Left lung (tissue), 4 donors: ENCODE measurements at regions not wholly inside any gene's neighbourhood (a gene's known extent, or its start where the extent isn't known, plus 50 kb on each side); places are given as distances from the start of the nearest gene placed in this dataset.

Source experiments
- ATAC-seq: fragments of 200-7000 bp; cut with Tn5 transposase; one replicate; pipeline ENCODE4 v1.9.1; 2020; ENCODE audit warnings: moderate library complexity
- DNase-seq, 4 donors: peaks; one replicate each; pipeline ENCODE4 v3.0.0-alpha.2; 2013 to 2020
- H3K27ac ChIP-seq, 2 donors: fragments of 200-600 bp; sonication (generic) in 1 of 2; one replicate each; pipeline versions ENCODE4 v1.5.0 to v1.8.0; 2020 to 2021
- H3K27me3 ChIP-seq, 2 donors: fragments of 200-600 bp; sonication (generic) in 1 of 2; one replicate each; pipeline versions ENCODE4 v1.5.0 to v1.8.0; 2020 to 2021
- H3K36me3 ChIP-seq, 2 donors: fragments of 200-600 bp; sonication (generic) in 1 of 2; one replicate each; pipeline versions ENCODE4 v1.5.0 to v1.8.0; 2020 to 2021
- H3K4me1 ChIP-seq, 2 donors: fragments of 200-600 bp; one replicate each; pipeline ENCODE4 v1.8.0; 2021
- H3K4me3 ChIP-seq, 2 donors: fragments of 200-600 bp; sonication (generic) in 1 of 2; one replicate each; pipeline versions ENCODE4 v1.5.0 to v1.8.0; 2020 to 2021; ENCODE audit warnings: mild to moderate bottlenecking in 1 of 2
- H3K9me3 ChIP-seq, 2 donors: fragments of 200-600 bp; sonication (generic) in 1 of 2; one replicate each; pipeline versions ENCODE4 v1.5.0 to v1.8.0; 2020 to 2021
- intact Hi-C, 2 donors: fragments of 100-400 bp; cut with DNase I; formaldehyde crosslinking; loops; one replicate each; pipeline versions ENCODE4 v1.11.2 to v1.14.2; 2022
- TF ChIP-seq, protein P1 (sequence below), 2 donors: fragments of 200-600 bp; sonication (generic) in 1 of 2; IDR thresholded peaks; one replicate each; pipeline versions ENCODE4 v1.5.0 to v1.8.0; 2021; ENCODE audit warnings: antibody characterized with exemption in 2 of 2
- donor health status: DM: no; HTN: yes; CAD: no.
- donor health status: DM: no; HTN: no; CAD: no.

DNA sequence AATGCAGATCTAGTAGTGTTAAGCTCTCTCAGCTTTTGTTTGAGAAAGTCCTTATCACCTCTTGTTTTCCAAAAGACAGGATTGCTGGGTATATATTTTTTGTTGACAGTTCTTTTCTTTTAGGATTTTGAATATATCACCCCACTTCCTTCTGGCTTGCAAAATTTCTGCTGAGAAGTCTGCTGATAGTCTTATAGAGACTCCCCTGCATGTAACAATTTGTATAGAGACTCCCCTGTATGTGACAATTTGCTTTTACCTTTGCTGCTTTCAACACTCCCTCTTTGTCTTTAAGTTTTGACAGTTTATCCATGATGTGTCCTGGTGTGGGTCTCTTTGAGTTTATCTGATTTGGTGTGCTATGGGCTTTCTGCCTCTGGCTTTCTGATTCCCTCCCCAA is 115.0 kb upstream of the CCDC85A start:
- DNase-seq, result no peak
- Histone ChIP-seq H3K27ac (no peak overlapping the region), H3K27me3 (no peaks in the 10 kb centered on the region), H3K4me3 (no peak overlapping the region), H3K36me3 (no peaks in the 10 kb centered on the region), H3K9me3 (peaks cover 0 to 15% of the 10 kb centered on the region in 2 donors), H3K4me1 (no peaks in the 10 kb centered on the region)
- intact Hi-C loops, result no loop called here
- ATAC-seq, result no peak
- TF ChIP-seq, protein P1, sequence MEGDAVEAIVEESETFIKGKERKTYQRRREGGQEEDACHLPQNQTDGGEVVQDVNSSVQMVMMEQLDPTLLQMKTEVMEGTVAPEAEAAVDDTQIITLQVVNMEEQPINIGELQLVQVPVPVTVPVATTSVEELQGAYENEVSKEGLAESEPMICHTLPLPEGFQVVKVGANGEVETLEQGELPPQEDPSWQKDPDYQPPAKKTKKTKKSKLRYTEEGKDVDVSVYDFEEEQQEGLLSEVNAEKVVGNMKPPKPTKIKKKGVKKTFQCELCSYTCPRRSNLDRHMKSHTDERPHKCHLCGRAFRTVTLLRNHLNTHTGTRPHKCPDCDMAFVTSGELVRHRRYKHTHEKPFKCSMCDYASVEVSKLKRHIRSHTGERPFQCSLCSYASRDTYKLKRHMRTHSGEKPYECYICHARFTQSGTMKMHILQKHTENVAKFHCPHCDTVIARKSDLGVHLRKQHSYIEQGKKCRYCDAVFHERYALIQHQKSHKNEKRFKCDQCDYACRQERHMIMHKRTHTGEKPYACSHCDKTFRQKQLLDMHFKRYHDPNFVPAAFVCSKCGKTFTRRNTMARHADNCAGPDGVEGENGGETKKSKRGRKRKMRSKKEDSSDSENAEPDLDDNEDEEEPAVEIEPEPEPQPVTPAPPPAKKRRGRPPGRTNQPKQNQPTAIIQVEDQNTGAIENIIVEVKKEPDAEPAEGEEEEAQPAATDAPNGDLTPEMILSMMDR (IDR thresholded peaks at IDR 0.05), result no peak

DNA sequence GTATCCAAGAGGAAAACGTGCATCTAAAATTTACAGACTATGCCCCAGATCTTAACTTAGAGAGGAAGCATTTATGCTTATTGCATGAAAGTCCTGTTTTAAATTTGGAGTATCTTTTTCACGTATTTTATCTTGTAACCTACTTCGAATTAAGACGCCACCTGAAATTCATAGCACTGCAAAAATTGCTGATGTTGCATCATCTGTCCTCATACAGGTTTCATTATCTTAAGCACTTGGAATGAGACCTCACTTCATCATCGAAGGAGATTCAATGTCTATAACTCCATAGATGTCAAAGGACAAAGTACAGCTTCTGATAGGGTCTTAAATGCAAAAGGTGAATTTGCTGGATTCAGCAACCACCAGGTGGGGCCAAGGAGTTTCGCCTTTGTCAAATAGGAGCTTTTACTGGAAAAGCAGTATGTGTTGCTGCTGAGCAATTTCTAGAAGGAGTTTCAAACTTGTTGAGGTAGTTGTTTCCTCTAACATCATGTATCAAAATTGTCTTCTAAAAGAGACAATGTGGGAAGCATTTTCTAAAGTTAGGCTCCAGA is 106.4 kb upstream of the CCDC85A start:
- Histone ChIP-seq H3K27me3 (no peaks in the 10 kb centered on the region), H3K9me3 (peaks cover 0 to 3% of the 10 kb centered on the region in 2 donors), H3K4me1 (no peaks in the 10 kb centered on the region), H3K36me3 (no peaks in the 10 kb centered on the region), H3K27ac (no peak overlapping the region), H3K4me3 (no peak overlapping the region)
- intact Hi-C loops, result no loop called here
- TF ChIP-seq, protein P1 (IDR thresholded peaks at IDR 0.05), result no peak
- ATAC-seq (no peak), DNase-seq (peak in 1 of 4 donors; percentile 2)

DNA sequence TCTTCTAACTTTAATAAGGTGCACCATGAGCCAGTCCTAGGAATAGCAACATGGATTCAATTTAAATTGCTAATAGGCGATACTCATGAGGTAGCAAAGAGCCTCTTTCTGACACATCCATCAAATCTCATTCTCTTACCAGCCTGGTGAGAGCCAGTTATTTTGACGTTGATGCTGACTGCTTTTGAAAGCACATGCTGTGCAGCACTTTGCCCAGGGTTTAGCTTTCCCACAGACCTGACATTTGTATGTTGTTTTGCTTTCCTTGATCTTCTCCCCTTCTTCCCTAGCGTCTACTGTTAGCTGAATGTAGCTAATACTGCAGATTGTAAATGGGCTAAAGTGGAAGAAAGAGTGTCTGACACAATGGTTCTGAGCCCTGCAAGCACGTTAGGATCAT is 101.1 kb upstream of the CCDC85A start:
- H3K4me3 ChIP-seq, result no peak overlapping the region
- intact Hi-C loops, result no loop called here
- no peak for DNase-seq

DNA sequence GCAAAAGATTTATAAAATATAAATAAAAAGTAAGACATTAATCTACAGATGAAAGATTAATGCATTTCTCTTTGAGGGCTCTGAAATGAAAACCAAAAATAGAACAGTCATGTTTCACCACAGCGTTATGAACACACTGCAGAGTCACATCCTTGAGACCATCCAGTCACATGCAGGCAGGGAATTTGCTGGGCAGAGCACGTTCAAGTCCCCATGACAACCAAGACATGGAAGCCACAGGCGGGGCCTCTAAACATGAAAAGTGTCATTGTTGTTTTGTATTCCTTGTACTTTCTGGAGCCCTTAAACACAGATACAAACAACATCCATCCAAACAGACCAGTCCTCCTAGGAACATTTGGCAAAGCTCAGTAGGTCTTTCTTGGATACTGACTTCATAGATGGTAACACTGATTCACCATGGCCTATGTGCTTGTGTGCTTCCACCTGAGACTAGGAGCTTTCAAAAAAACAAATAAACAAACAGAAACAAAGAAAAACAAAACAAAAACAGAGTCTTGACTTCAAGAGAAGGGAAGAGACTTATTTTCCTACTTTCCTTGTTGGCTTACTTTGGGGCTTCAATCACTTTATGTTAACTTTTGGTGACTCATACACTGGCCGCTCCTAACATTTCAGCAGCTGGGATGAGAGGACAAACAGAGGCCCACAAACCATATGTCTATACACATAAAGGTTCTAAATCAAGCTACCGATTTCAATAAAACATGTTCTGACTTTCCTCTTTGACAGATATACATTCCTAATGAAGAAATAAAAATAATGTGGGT is 99.5 kb upstream of the CCDC85A start:
- TF ChIP-seq, protein P1 (IDR thresholded peaks at IDR 0.05), result no peak
- DNase-seq, result no peak
- no peaks in the 10 kb centered on the region for H3K36me3 ChIP-seq
- H3K4me3 ChIP-seq, result no peak overlapping the region
- H3K4me1 ChIP-seq, result no peaks in the 10 kb centered on the region
- intact Hi-C loops, result no loop called here
- no peak overlapping the region for H3K27ac ChIP-seq
- ATAC-seq, result no peak
- no peaks in the 10 kb centered on the region for H3K27me3 ChIP-seq
- H3K9me3 ChIP-seq, result peaks cover 0 to 3% of the 10 kb centered on the region in 2 donors

More for the DNA sequence above, 101.1 kb upstream of the CCDC85A start:
- ATAC-seq, result no peak
- Histone ChIP-seq H3K4me1 (no peaks in the 10 kb centered on the region), H3K27ac (no peak overlapping the region), H3K27me3 (no peaks in the 10 kb centered on the region), H3K36me3 (no peaks in the 10 kb centered on the region), H3K9me3 (peaks cover 0 to 3% of the 10 kb centered on the region in 2 donors)
- TF ChIP-seq, protein P1 (IDR thresholded peaks at IDR 0.05), result no peak

DNA sequence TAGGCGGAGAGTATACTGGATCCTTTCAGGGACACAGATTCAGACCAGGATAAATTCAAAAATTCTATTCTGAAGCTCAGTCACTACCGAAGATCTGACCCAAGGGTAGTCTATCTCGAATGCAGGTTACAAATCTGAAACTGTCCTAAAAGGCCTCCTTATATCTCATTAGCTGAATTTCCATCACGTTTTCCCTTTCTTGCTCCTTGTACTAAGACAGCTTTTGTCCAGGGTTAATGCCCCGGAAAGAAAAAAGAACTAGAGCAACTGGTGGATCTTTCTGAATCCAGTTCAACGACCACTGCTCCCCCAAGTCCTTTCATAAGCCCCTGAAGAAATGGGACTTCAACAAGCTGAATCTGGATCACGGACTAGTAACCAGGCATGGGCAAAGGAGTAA is 97.5 kb upstream of the CCDC85A start:
- TF ChIP-seq, protein P1 (IDR thresholded peaks at IDR 0.05), result no peak
- no peak overlapping the region for H3K27ac ChIP-seq
- DNase-seq, result no peak
- H3K36me3 ChIP-seq, result no peaks in the 10 kb centered on the region
- no peaks in the 10 kb centered on the region for H3K4me1 ChIP-seq
- intact Hi-C loops, result no loop called here
- no peak overlapping the region for H3K4me3 ChIP-seq
- ATAC-seq, result no peak
- no peaks in the 10 kb centered on the region for H3K27me3 ChIP-seq
- H3K9me3 ChIP-seq, result peaks cover 0 to 3% of the 10 kb centered on the region in 2 donors
